HG02759 (cell line): ENCODE measurements at regions not wholly inside any gene's neighbourhood (a gene's known extent, or its start where the extent isn't known, plus 50 kb on each side); places are given as distances from the start of the nearest gene placed in this dataset.

Source experiments
- ATAC-seq: cut with Tn5 transposase; IDR thresholded peaks from one replicate; pipeline ENCODE4 v1.9.1; 2021; ENCODE audit warnings: mild to moderate bottlenecking, moderate library complexity; ENCODE audit not compliant: unreplicated experiment

- no peak for ATAC-seq
Observed at GRCh38 chr13:72536714-72537394, 190.6 kb downstream of the MZT1 start.

DNA sequence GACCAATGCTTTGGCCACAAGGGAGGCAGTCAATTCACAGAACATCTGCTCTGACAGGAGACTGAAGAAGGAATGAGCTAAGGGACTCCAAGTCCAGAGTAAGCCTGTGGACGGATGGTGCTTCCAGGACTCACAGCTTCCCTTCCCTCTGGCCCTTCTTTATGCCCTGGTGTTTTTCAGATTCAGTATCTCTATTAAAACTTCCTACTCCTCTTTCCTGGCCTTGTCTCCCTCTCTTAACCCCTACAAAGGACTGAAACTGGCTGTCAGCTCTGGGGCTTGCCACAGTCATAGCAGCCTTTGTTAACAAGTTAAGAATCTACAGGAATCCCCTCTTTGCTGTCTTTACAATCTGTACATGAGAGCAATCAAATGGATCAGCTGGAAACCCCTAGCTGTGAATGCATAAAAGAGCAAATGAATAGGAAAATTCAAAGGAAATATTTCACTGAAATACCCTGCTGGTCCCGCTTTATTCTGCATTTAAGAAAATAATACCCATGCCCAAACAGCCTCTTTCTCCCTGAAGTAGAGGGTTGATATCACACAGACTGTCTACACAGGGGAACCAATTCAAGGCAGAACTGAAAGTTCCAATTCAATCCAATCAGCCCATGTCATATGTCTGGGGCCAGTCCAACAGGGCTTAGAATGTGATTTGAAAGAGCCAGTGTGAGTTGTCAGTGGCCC lies 192.3 kb downstream of the MZT1 start:
- no peak for ATAC-seq

DNA sequence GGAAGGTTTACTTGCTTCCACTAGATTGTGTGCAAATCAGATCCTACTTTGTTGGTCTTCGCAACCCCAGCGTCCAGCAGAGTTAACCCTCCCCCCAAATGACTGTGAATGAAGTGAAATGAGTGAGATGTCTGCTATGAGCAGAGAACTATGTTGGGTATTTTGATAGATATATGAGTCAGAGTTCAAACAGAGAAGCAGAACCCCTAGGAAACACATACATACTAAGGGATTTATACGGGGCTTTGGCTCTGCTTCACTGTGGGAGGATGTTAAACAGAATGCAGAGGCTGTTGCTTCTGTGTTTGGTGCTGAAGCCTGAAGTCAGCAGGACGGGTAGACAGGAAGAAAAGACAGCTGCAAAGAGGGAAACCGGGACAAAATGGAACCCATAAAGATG lies 197.0 kb downstream of the MZT1 start:
- no peak for ATAC-seq

DNA sequence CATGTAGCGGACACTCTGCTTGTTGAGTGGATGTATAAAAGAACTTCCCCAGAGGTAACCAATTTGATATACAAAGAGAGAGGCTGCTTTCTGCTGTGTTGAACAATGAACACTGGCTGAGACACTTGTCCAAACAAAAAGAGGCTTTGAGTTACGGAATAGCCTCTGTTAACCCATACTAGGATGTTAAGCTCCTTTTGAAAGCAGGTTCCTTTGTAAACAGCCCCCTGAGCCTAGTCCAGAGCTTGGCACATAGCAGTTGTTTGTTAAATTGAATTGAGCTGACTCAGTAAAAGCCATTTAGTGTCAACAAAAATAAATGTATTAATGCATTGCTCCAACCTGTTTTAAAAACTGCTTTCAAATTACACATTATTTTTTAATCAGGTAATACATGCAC lies 200.1 kb downstream of the MZT1 start:
- ATAC-seq = no peak

DNA sequence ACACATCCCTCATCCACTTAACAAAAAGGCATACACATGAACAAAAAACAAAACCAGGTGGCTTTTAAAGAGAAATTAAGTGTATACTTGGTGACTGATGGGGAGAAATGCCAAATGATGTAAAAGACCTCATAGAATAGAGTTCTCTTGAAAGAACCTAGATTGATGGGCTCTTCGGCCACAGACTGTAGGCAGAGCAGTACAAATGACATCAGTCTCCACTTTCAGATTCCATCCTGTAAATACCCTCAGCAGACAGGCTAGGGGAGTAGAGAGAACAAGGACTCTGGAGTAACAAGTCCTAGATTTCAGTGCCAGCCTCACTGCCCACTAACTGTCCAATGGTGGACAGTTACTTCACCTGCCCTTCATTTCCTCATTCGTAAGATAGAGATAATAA lies 203.8 kb downstream of the MZT1 start:
- no peak for ATAC-seq

DNA sequence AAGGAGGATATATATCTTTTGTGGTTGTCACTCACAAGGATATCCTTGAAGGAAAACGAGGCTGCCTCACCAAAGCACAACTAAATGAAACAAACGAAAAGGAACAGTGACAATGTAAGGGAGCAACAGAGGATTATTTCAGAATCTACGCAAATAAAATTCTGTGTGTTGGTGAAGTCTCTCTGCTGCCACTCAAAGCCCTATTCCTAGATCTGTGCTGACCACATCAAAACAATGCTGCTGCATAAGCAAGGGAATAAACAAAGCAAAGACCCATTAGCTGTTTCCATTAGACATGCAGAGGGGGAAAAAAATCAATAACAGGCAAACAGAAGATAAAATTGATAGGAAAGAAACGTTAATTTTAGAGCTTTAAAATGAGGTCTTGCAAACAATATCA lies 204.4 kb downstream of the MZT1 start:
- ATAC-seq = no peak

DNA sequence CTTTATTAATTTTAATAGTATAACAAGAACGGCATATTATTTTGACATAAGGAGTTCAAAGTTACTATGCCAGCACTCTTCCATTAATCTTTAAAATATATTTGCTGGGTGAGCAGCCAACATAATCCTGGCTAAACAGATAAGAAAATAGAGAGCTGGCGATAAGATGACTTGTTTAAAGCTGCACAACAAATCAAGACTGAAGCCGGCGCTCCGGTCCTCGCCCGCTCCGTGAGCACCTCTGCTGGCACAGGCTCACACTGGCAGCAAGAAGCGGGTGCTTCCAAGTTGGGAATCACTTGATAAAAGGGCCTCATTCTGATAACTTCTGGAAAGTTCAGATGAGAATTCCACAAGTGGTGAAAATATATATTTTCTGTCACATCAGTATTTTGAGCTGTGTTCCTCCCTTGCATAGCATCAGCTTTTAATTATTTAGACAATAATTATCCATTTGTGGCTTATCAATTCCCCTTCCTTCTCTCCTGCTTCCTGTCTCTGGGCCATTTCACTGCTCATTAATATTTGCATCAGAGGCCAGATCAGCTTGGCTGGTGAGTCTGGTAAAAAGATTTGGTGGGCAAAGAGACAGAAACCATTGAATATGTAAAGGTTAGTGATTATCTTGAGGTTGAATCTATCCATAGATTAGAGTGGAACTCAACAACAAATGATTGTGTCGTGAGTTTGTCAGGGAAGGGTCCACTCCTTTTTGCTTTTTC lies 205.3 kb downstream of the MZT1 start:
- no peak for ATAC-seq

GRCh38 chr13:72514146-72514545 lies 213.3 kb downstream of the MZT1 start:
- no peak for ATAC-seq

DNA sequence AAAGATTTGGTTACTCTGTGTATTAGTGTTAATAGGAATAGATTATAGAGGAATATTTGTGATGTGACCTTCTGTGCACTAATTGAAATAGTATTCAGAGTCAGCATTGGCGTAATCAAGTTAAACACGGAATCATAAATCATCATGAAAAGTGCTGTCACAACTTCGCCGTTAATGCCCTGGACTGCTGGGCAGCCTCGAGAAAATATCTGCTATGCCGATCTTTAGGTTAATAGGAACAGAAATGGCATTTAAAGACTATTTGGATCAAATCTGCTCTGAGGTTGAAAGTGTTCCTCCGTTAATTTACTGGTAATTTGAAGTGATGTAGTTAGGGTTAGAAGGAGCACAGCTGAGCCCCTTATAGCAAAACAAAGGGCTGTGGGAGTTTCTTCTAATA lies 219.0 kb downstream of the MZT1 start:
- no peak for ATAC-seq

GRCh38 chr13:72507416-72508199 lies 219.8 kb downstream of the MZT1 start:
- no peak for ATAC-seq

DNA sequence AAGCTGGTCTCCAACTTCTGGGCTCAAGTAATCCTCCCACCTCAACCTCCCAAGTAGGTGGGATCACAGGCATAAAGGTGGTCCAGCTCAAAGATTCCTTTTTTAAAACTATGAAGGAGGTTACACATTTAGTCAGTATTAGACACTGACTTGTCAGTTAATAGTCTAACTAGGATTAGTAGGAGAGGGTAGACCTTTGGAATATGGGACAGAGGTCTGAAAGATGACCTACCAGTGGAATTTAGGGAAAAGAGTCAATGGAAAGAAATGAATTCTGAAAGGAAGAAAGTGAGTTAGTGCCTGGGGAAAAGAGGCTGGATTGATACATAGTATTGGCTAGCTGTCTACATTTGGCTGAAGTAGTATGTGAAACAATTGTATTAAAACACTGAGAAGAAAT lies 220.7 kb downstream of the MZT1 start:
- ATAC-seq = no peak

GRCh38 chr13:72505376-72505775 lies 222.1 kb downstream of the MZT1 start:
- no peak for ATAC-seq

- ATAC-seq = no peak
Observed at GRCh38 chr13:72504131-72504841, 223.1 kb downstream of the MZT1 start.

DNA sequence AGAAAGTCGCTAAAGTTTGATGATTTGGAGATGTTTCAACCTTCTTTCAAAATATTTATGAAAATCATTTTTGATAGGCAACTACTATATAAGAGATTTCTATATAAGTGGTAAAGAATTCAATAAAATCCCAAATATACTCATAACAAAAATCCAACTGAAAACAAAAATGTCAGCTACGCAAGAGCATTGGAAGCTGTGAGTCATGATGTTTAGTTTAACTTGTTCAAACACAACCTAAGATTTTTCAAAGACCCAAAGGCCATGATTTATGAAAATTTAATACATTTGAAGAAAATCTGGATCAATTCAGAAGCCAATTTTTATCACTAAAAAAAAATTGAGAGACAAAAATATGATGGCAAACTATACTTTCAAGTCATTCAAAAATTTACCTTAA lies 226.6 kb downstream of the MZT1 start:
- ATAC-seq = no peak

DNA sequence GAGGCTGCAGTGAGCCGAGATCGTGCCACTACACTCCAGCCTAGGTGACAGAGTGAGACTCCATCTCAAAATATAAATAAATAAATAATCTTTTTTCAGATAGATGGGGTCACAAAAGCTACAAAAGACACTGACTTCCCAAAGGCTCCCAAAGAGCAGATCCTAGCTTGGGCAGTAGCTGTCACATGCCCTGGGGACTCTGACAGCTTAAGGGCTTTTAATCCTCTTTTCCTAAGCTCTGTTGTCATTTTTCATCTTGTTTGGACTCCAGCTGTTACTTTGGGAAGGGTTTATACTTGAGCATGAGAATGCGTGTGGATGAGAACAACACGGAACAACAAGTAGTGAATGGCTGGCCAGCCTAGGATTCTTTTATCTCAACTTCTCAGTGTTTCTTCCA lies 231.7 kb downstream of the MZT1 start:
- no peak for ATAC-seq

- ATAC-seq = no peak
Observed at GRCh38 chr13:72489751-72490150, 237.7 kb downstream of the MZT1 start.

DNA sequence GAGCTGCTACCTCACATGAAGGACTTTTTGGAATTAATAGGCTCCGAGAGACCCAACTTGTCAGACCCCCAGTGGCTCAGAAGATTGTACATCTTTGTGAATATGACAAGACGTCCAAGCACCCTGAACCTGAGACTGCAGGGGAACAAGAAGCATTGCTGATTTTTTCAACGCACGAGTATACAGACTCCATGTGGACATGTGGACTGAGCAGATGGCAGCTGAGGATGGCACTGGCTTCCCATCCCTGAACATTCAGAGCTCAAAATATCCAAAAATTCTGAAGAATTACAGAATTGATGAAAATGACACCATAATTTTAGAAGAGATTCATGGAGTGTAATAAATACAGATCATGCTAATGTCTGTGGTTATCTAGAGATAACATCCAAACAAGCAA lies 254.1 kb downstream of the MZT1 start:
- ATAC-seq = no peak

DNA sequence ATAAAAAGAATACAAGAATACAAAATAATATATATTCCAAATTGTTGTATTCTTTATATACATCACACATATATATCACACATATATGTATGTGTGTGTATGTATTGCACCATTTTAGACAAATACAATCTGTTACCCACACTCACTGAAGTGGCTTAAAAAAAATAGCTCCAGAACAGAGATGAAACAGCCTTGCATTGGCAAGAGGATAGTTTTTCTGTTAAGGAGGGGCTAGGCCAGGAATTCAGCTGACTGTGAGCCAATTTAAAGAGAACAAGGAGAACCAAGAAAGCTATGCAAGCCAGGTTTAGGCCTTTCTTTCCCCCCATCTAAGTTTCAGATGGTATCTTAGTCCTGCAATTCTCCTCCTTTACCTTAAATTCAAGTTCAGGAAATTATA lies 257.5 kb downstream of the MZT1 start:
- no peak for ATAC-seq

- no peak for ATAC-seq
Observed at GRCh38 chr13:72463561-72463960, 263.9 kb downstream of the MZT1 start.

GRCh38 chr13:72462726-72463125 lies 264.7 kb downstream of the MZT1 start:
- no peak for ATAC-seq

- ATAC-seq = no peak
Observed at GRCh38 chr13:72462166-72462565, 265.3 kb downstream of the MZT1 start.
